Ascending aorta (tissue), 2 donors: ENCODE measurements at regions not wholly inside any gene's neighbourhood (a gene's known extent, or its start where the extent isn't known, plus 50 kb on each side); places are given as distances from the start of the nearest gene placed in this dataset.

ENCODE experiments used
- DNase-seq, 2 donors: peaks; one replicate each; pipeline ENCODE4 v3.0.0-alpha.2; 2019; ENCODE audit warnings: low spot score in 2 of 2
- H3K27ac ChIP-seq, 2 donors: fragments of 200-600 bp; sonication (generic); one replicate each; pipeline ENCODE4 v1.5.1; 2016 to 2017; ENCODE audit warnings: mild to moderate bottlenecking in 1 of 2
- H3K27me3 ChIP-seq: fragments of 200-600 bp; sonication (generic); one replicate; pipeline ENCODE4 v1.5.1; 2017
- H3K36me3 ChIP-seq, 2 donors: fragments of 200-600 bp; sonication (generic); one replicate each; pipeline ENCODE4 v1.5.1; 2016
- H3K4me1 ChIP-seq, 2 donors: fragments of 200-600 bp; sonication (generic); one replicate each; pipeline ENCODE4 v1.5.1; 2016 to 2017; ENCODE audit warnings: mild to moderate bottlenecking in 1 of 2
- H3K4me3 ChIP-seq, 2 donors: fragments of 200-600 bp; sonication (generic); one replicate each; pipeline ENCODE4 v1.5.1; 2016 to 2017; ENCODE audit warnings: mild to moderate bottlenecking in 1 of 2
- H3K9me3 ChIP-seq, 2 donors: fragments of 200-600 bp; sonication (generic); one replicate each; pipeline ENCODE4 v1.5.1; 2016
- CTCF ChIP-seq, 3 experiments: fragments of 200-600 bp in 2 of 3; fragments of 450-650 bp in 1 of 3; sonication (generic) in 2 of 3; IDR thresholded peaks; one replicate each; pipeline ENCODE4 v1.5.1; 2016 to 2019; ENCODE audit warnings: antibody characterized with exemption in 3 of 3, mild to moderate bottlenecking in 1 of 3, moderate library complexity in 1 of 3
- intact Hi-C: fragments of 100-400 bp; cut with DNase I; formaldehyde crosslinking; loops from one replicate; pipeline ENCODE4 v1.15.1; 2023

GRCh38 chr4:159008671-159009070 lies 94.2 kb upstream of the RAPGEF2 start:
- Histone ChIP-seq H3K27me3 (no peaks in the 10 kb centered on the region), H3K4me3 (no peak overlapping the region), H3K9me3 (no peaks in the 10 kb centered on the region), H3K4me1 (no peaks in the 10 kb centered on the region), H3K36me3 (no peaks in the 10 kb centered on the region), H3K27ac (no peak overlapping the region)
- no peak for TF ChIP-seq CTCF (IDR thresholded peaks at IDR 0.05)
- no peak for DNase-seq
- intact Hi-C loops: no loop called here

- H3K36me3 ChIP-seq: no peaks in the 10 kb centered on the region
Measured at GRCh38 chr4:159009521-159009920, 93.4 kb upstream of the RAPGEF2 start.

GRCh38 chr4:159010100-159010499 lies 92.8 kb upstream of the RAPGEF2 start:
- intact Hi-C loops: no loop called here
- no peak overlapping the region for H3K4me3 ChIP-seq
- no peak for TF ChIP-seq CTCF (IDR thresholded peaks at IDR 0.05)
- no peaks in the 10 kb centered on the region for H3K9me3 ChIP-seq
- H3K4me1 ChIP-seq: no peaks in the 10 kb centered on the region
- H3K27ac ChIP-seq: no peak overlapping the region
- H3K36me3 ChIP-seq: no peaks in the 10 kb centered on the region
- H3K27me3 ChIP-seq: no peaks in the 10 kb centered on the region
- DNase-seq: no peak

More at GRCh38 chr4:159009521-159009920, 93.4 kb upstream of the RAPGEF2 start:
- Histone ChIP-seq H3K4me1 (no peaks in the 10 kb centered on the region), H3K27me3 (no peaks in the 10 kb centered on the region), H3K4me3 (no peak overlapping the region), H3K27ac (no peak overlapping the region), H3K9me3 (no peaks in the 10 kb centered on the region)
- intact Hi-C loops: no loop called here
- no peak for TF ChIP-seq CTCF (IDR thresholded peaks at IDR 0.05)
- DNase-seq: no peak

- H3K27ac ChIP-seq: no peak overlapping the region
- intact Hi-C loops: no loop called here
Measured at GRCh38 chr4:159010563-159011260, 92.2 kb upstream of the RAPGEF2 start.

GRCh38 chr4:159012381-159012780 lies 90.5 kb upstream of the RAPGEF2 start:
- Histone ChIP-seq H3K27ac (no peak overlapping the region), H3K36me3 (no peaks in the 10 kb centered on the region), H3K4me3 (no peak overlapping the region), H3K4me1 (no peaks in the 10 kb centered on the region), H3K9me3 (no peaks in the 10 kb centered on the region), H3K27me3 (no peaks in the 10 kb centered on the region)
- intact Hi-C loops: no loop called here
- no peak for DNase-seq
- TF ChIP-seq CTCF (IDR thresholded peaks at IDR 0.05): no peak

More at GRCh38 chr4:159010563-159011260, 92.2 kb upstream of the RAPGEF2 start:
- Histone ChIP-seq H3K4me1 (no peaks in the 10 kb centered on the region), H3K4me3 (no peak overlapping the region), H3K27me3 (no peaks in the 10 kb centered on the region), H3K9me3 (no peaks in the 10 kb centered on the region), H3K36me3 (no peaks in the 10 kb centered on the region)
- peak in 1 of 2 donors; percentile 74 for DNase-seq
- no peak for TF ChIP-seq CTCF (IDR thresholded peaks at IDR 0.05)
